K562 (cell line): ENCODE measurements at regions not wholly inside any gene's neighbourhood (a gene's known extent, or its start where the extent isn't known, plus 50 kb on each side); places are given as distances from the start of the nearest gene placed in this dataset.
A peak's percentile ranks its signal among the peaks of the same experiment; 100 is the strongest.

Experiments used
- ATAC-seq: fragments of 200-7000 bp; cut with Tn5 transposase; 3 replicates; pipeline ENCODE4 v1.9.1; 2020; ENCODE audit warnings: moderate library complexity
- BruUV-seq: library from RNA; stranded (reverse); fragments of 400-500 nt; replicated peaks from 2 replicates; lab custom pipeline; 2021; lab: Mats Ljungman, UMichigan
- CTCF ChIA-PET: fragments of 300-600 bp; formaldehyde crosslinking; extraction: SDS; loops from one replicate; lab custom pipeline; 2021; ENCODE audit warnings: low intra/inter-chr PET ratio; lab: Yijun Ruan, JAX
- POLR2A ChIA-PET: fragments of 300-600, 350-650 bp; sonication (Branson Sonifier 250); formaldehyde crosslinking; extraction: SDS; loops from one replicate; lab custom pipeline; 2021; ENCODE audit warnings: antibody characterized with exemption, inconsistent platforms; lab: Yijun Ruan, JAX
- DNase-seq, 4 experiments: peaks; one replicate each; pipeline versions ENCODE4 v3.0.0 to v3.0.0-alpha.2; 2011 to 2018; ENCODE audit warnings: low spot score in 3 of 4, mixed read lengths in 3 of 4; ENCODE audit errors: extremely low read depth in 1 of 4
- FAIRE-seq: peaks from 2 replicates; lab custom pipeline; 2011; peaks lifted over from hg19 to GRCh38; lab: Jason Lieb, UNC
- H2AFZ ChIP-seq: 2 replicates; pipeline ENCODE4 v1.6.0; 2011; ENCODE audit warnings: low read depth, low read length, control low read depth, inconsistent platforms
- H3K27ac ChIP-seq: fragments of 200-600 bp; 3 replicates; pipeline ENCODE4 v1.8.0; 2011; ENCODE audit warnings: low read depth, mild to moderate bottlenecking, control low read depth, inconsistent platforms, low read length, moderate library complexity, mixed read lengths; ENCODE audit errors: extremely low read depth
- H3K27me3 ChIP-seq, 2 experiments: fragments of 300-600 bp in 1 of 2; 2 replicates in 1 of 2; 3 replicates in 1 of 2; pipeline versions ENCODE4 v1.6.0 to v1.8.0; 2011; ENCODE audit warnings: inconsistent platforms in 2 of 2, low read length in 2 of 2, mild to moderate bottlenecking in 1 of 2, mixed read lengths in 1 of 2, moderate library complexity in 1 of 2; ENCODE audit not compliant: control insufficient read depth in 2 of 2, insufficient read depth in 2 of 2
- H3K36me3 ChIP-seq: fragments of 300-600 bp; 3 replicates; pipeline ENCODE4 v1.8.0; 2011; ENCODE audit warnings: mild to moderate bottlenecking, low read length, inconsistent platforms; ENCODE audit not compliant: control insufficient read depth, insufficient read depth
- H3K4me1 ChIP-seq, 2 experiments: fragments of 200-600 bp in 1 of 2; replicated peaks in 1 of 2; 2 replicates in 1 of 2; 3 replicates in 1 of 2; pipeline versions ENCODE4 v1.5.1 to v1.8.0; 2011; ENCODE audit warnings: inconsistent platforms in 2 of 2, low read length in 2 of 2, mild to moderate bottlenecking in 1 of 2, mixed read lengths in 1 of 2, moderate library complexity in 1 of 2; ENCODE audit not compliant: control insufficient read depth in 2 of 2, insufficient read depth in 2 of 2
- H3K4me2 ChIP-seq: 2 replicates; pipeline ENCODE4 v1.6.1; 2011; ENCODE audit warnings: low read length, control low read depth, inconsistent platforms, mixed read lengths; ENCODE audit not compliant: insufficient read depth
- H3K4me3 ChIP-seq: fragments of 200-600 bp; sonication (generic), shearing (Covaris generic); 2 replicates; pipeline ENCODE4 v1.5.1; 2016; ENCODE audit warnings: control low read depth, inconsistent platforms
- H3K79me2 ChIP-seq: fragments of 200-600 bp; 3 replicates; pipeline ENCODE4 v1.8.0; 2011; ENCODE audit warnings: low read length, inconsistent platforms; ENCODE audit not compliant: control insufficient read depth, insufficient read depth
- H3K9ac ChIP-seq, 2 experiments: 2 replicates each; pipeline versions ENCODE4 v1.6.0 to v1.6.1; 2011; ENCODE audit warnings: low read depth in 2 of 2, low read length in 2 of 2, control low read depth in 1 of 2, inconsistent platforms in 1 of 2, mild to moderate bottlenecking in 1 of 2, mixed read lengths in 1 of 2; ENCODE audit not compliant: insufficient read depth in 1 of 2
- H3K9me1 ChIP-seq: one replicate; pipeline ENCODE4 v1.6.0; 2011; ENCODE audit warnings: inconsistent platforms, mild to moderate bottlenecking, low read length, moderate library complexity; ENCODE audit not compliant: control insufficient read depth, insufficient read depth
- H3K9me3 ChIP-seq: replicated peaks from 2 replicates; pipeline ENCODE4 v1.5.1; 2011; ENCODE audit warnings: low read depth, low read length, inconsistent platforms; ENCODE audit not compliant: control insufficient read depth, insufficient read depth
- H4K20me1 ChIP-seq: replicated peaks from 2 replicates; pipeline ENCODE4 v1.6.1; 2011; ENCODE audit warnings: low read length, inconsistent platforms, mixed read lengths; ENCODE audit not compliant: control insufficient read depth, insufficient read depth
- CBFA2T3 ChIP-seq: fragments of 450-650 bp; IDR thresholded peaks from 2 replicates; pipeline ENCODE4 v1.6.1; 2017
- COPS2 ChIP-seq: fragments of 450-650 bp; conservative IDR thresholded peaks from 2 replicates; pipeline ENCODE4 v1.6.1; 2016; ENCODE audit warnings: mild to moderate bottlenecking, moderate library complexity
- CSDE1 ChIP-seq, 2 experiments: fragments of 450-650 bp; IDR thresholded peaks; 2 replicates each; pipeline ENCODE4 v1.6.1; 2016; ENCODE audit warnings: mild to moderate bottlenecking in 1 of 2
- FOXA1 ChIP-seq: fragments of 450-650 bp; IDR thresholded peaks from 2 replicates; pipeline ENCODE4 v1.6.1; 2016; ENCODE audit warnings: mild to moderate bottlenecking, borderline replicate concordance
- FOXA3 ChIP-seq, 2 experiments: fragments of 450-650 bp in 1 of 2; sonication (generic) in 1 of 2; formaldehyde crosslinking; IDR thresholded peaks in 1 of 2; conservative IDR thresholded peaks in 1 of 2; 2 replicates each; pipeline versions ENCODE4 v1.4.0 to v1.8.0; 2020 to 2022; ENCODE audit warnings: mild to moderate bottlenecking in 2 of 2, missing genetic modification reagents in 1 of 2
- HDGF ChIP-seq: fragments of 450-650 bp; IDR thresholded peaks from 2 replicates; pipeline ENCODE4 v1.6.1; 2016
- KAT7 ChIP-seq: sonication (generic); formaldehyde crosslinking; IDR thresholded peaks from 2 replicates; pipeline ENCODE4 v1.8.0; 2022; ENCODE audit warnings: missing genetic modification reagents, mild to moderate bottlenecking, borderline replicate concordance
- MTA1 ChIP-seq: fragments of 450-650 bp; IDR thresholded peaks from 2 replicates; pipeline ENCODE4 v1.6.1; 2017; ENCODE audit warnings: borderline replicate concordance
- NKRF ChIP-seq: fragments of 450-650 bp; IDR thresholded peaks from 2 replicates; pipeline ENCODE4 v1.6.1; 2016; ENCODE audit warnings: borderline replicate concordance
- PRDM10 ChIP-seq: fragments of 450-650 bp; IDR thresholded peaks from 2 replicates; pipeline ENCODE4 v1.6.1; 2018; ENCODE audit not compliant: partially characterized antibody
- TRIM28 ChIP-seq: fragments of 450-650 bp; IDR thresholded peaks from 2 replicates; pipeline ENCODE4 v1.6.1; 2017
- ZNF280A ChIP-seq: fragments of 450-650 bp; IDR thresholded peaks from 2 replicates; pipeline ENCODE4 v1.6.1; 2018; ENCODE audit warnings: mild to moderate bottlenecking, low read depth; ENCODE audit not compliant: partially characterized antibody
- ZNF561 ChIP-seq: fragments of 450-650 bp; formaldehyde crosslinking; conservative IDR thresholded peaks from 2 replicates; pipeline ENCODE4 v1.4.0; 2020; ENCODE audit warnings: mild to moderate bottlenecking, moderate library complexity
- WGBS: fragments of 100-300 bp; shearing (Covaris generic); methylation state at CpG from one replicate; pipeline ENCODE4 v1.1.6; 2016; ENCODE audit warnings: low coverage, mixed read lengths; ENCODE audit not compliant: insufficient coverage; ENCODE audit errors: missing lambda C conversion rate; 5-methylcytosine and 5-hydroxymethylcytosine counted together
- in situ Hi-C: fragments of 300-500 bp; cut with MboI; formaldehyde crosslinking; loops from 4 replicates; pipeline ENCODE4 v1.15.0; 2018; ENCODE audit warnings: inconsistent platforms, mixed read lengths
- intact Hi-C: fragments of 100-400 bp; cut with micrococcal nuclease; formaldehyde crosslinking; loops from 2 replicates; pipeline ENCODE4 v1.14.2; 2022

- TF ChIP-seq ZNF280A (peak; percentile 46), TRIM28 (peak; percentile 52; the same call in 1 of the 2 replicates), COPS2 (no peak), MTA1 (no peak), ZNF561 (0 out of 2 replicates have a peak, but pooled peaks have one; percentile 36), FOXA1 (no peak)
- TF ChIP-seq, all 486 proteins: peak for 6
These were observed 1628.6 kb upstream of the RAG2 start (continued) for GRCh38 chr11:38226684-38227083.

GRCh38 chr11:38221295-38221694 lies 1623.3 kb upstream of the RAG2 start:
- peak; percentile 37 for FAIRE-seq
- ATAC-seq, result peak; percentile 31; the same call in 2 of the 3 replicates
- H2AFZ ChIP-seq, result no peak overlapping the region
- no peaks in the 10 kb centered on the region for H3K4me1 ChIP-seq
- no peaks in the 10 kb centered on the region for H3K27me3 ChIP-seq
- H3K27ac ChIP-seq, result no peak overlapping the region
- no TSS peak for BruUV-seq
- POLR2A ChIA-PET, result no interaction called here
- peaks cover 3% of the 10 kb centered on the region; the same call in 1 of the 2 replicates for H3K9me3 ChIP-seq
- in situ Hi-C loops (no loop called here), intact Hi-C loops (no loop called here)
- WGBS, result 32% methylated on average over 2 of the region's 2 CpGs
- H4K20me1 ChIP-seq, result no peaks in the 10 kb centered on the region
- no peak overlapping the region for H3K4me3 ChIP-seq
- H3K36me3 ChIP-seq, result no peaks in the 10 kb centered on the region
- DNase-seq, result peak in 1 of 4 experiments; percentile 23
- CTCF ChIA-PET, result no interaction called here
- no peak overlapping the region for H3K9ac ChIP-seq
- no peaks in the 10 kb centered on the region for H3K79me2 ChIP-seq
- H3K9me1 ChIP-seq, result no peaks in the 10 kb centered on the region
- no peak overlapping the region for H3K4me2 ChIP-seq
- TF ChIP-seq CSDE1 (IDR thresholded peaks at IDR 0.05) (no peak), FOXA3 (CRISPR knock-in tag; conservative IDR thresholded peaks at IDR 0.05 in 1 of 2, IDR thresholded peaks at IDR 0.05 in 1 of 2) (0 out of 4 replicates have a peak, but pooled peaks of 1 of the 2 experiments have one; percentile 9), NKRF (no peak), KAT7 (CRISPR knock-in tag) (no peak), PRDM10 (no peak), CBFA2T3 (peak; percentile 39; the same call in 1 of the 2 replicates), HDGF (no peak)
